MM.1S (cell line): ENCODE measurements at regions not wholly inside any gene's neighbourhood (a gene's known extent, or its start where the extent isn't known, plus 50 kb on each side); places are given as distances from the start of the nearest gene placed in this dataset.

ENCODE experiments used
- CTCF ChIP-seq: fragments of 300-600 bp; sonication (generic); IDR thresholded peaks from 2 replicates; pipeline ENCODE4 v1.5.1; 2016; ENCODE audit warnings: antibody characterized with exemption, low read length, mixed read lengths
- EZH2 ChIP-seq: fragments of 300-600 bp; sonication (generic); optimal IDR thresholded peaks from 2 replicates; pipeline ENCODE3; 2017; ENCODE audit warnings: low read depth, mild to moderate bottlenecking, antibody characterized with exemption, low read length, mixed read lengths
- EZH2phosphoT487 ChIP-seq: fragments of 300-600 bp; sonication (generic); IDR thresholded peaks from 2 replicates; pipeline ENCODE4 v1.6.1; 2018; ENCODE audit warnings: antibody characterized with exemption, low read length

GRCh38 chr10:78248651-78249464, 215.2 kb downstream of the RPS24 start:
- no peak for TF ChIP-seq CTCF
- TF ChIP-seq EZH2phosphoT487 = no peak
- no peak for TF ChIP-seq EZH2
